Stimulated activated CD8-positive, alpha-beta memory T cell treated with anti-CD3 and anti-CD28 coated beads, Interleukin-7, amount 100 ng/mL, for 1 hour (primary cell): ENCODE measurements at regions not wholly inside any gene's neighbourhood (a gene's known extent, or its start where the extent isn't known, plus 50 kb on each side); places are given as distances from the start of the nearest gene placed in this dataset.

Experiments
- DNase-seq, 2 donors: peaks; one replicate each; pipeline ENCODE4 v3.0.0-alpha.2; 2020; ENCODE audit warnings: low read depth in 2 of 2

GRCh38 chr7:67992287-67992686, 995.7 kb downstream of the TYW1 start:
- no peak for DNase-seq

DNA sequence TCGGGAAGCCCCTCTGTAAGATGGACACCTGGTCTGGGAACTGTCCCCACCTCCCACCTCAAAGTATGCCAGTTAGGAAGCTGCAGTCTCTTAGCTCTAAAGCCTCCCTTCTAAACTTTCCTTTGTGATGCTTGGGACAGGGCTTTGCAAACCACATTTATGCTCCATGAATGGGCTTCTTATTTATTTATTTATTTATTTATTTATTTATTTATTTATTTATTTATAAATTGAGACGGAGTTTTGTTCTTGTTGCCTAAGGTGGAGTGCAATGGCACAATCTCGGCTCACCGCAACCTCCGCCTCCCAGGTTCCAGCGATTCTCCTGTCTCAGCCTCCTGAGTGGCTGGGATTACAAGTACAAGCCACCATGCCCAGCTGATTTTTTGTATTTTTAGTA, 1009.4 kb downstream of the TYW1 start:
- DNase-seq, result no peak

- DNase-seq, result no peak
These were observed 1010.0 kb downstream of the TYW1 start for GRCh38 chr7:68006619-68007018.

- no peak for DNase-seq
These were observed 1013.1 kb downstream of the TYW1 start for GRCh38 chr7:68009716-68010115.

DNA sequence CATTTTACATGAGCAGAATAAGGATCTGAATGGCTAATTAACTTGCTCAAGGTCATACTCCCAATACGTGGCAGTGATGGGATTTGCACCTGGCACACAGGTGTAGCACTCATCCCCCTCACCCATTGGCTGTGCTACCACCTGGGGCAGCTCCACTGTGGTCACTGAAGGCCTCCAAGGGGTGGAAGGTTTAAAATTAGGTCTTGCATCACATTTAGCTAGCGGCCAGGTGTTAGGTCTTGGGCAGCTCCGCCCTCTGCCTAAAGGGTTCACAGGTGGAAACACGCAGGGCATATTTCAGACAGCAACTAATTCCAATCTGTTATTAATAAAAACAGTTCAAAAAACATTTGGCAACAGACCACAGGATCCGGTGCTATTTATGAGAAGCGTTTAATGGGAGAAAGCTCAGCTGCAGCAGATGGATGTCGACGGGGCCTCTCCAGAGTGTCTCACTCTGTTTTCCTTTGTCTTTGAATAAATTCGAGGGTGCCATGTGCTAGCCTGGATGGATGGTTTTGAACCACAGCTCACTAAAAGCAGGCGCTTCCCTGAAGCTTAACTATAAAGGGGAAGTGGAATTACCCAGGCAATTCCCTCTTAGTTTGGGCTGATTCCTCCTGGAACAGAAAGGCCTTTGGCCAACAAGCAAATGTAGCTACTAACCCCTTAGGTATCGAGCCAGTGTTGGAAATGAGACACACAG, 1017.6 kb downstream of the TYW1 start:
- no peak for DNase-seq

DNA sequence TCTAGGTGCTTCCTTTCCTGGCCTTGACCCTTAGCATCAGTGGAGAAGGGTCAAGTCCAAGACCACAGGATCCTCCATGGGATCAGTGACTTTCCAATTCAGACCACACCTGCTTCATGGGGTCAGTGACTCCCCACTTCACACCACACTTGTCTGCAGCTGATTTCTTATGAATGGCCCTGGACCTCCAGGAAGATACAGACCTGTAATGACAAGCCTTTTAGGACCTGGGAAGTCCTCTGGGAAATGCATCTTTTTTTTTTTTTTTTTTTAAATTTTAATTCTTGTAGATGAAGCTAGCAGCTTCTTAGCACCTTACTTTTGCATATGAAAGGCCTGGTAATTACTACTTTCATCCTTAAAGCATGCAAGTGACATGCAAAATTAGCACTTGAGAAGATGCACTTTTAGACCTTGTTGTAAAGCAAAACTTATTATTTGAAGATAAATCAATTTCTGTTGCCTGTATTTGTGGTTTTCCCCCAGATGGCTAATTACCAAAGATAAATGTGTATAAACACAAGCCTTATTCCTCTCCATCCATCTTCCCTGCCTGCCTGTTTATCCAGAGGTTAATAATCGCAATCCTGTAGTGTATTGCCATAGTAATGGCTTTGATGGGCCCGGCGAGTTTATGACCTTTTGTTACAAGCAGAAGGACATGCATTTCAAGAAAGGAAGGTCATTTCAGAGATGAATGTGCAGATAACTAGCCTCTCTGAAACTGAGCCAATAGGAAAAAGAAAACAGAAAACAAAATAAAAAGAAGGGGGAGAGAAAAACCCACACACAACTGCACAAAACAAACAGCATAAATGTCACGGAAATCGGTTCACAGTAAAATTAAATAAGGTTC, 1018.7 kb downstream of the TYW1 start:
- no peak for DNase-seq

DNA sequence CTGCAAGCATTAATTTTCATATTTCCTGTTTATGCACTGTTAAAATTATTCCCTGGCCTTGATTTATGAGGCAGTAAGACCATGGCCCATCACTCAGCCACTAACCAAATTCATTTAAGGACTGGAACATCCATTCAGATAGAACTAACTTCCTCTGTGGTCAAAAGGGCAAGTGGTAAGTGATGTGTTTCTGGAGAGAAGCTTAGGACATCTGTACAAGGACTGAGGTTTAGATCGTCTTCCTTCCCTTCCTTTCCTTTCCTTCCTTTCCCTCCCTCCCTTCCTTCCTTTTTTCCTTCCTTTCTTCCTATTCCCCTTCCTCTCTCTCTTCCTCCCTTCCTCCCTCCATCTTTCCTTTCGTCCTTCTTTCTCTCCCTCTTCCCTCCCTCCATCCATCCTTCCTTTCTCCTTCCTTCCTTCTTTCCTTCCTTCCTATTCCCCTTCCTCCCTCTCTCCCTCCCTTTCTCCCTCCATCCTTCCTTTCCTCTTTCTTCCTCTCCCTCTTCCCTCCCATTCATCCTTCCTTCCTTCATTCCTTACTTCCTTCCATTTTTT, 1019.4 kb downstream of the TYW1 start:
- DNase-seq, result no peak

DNA sequence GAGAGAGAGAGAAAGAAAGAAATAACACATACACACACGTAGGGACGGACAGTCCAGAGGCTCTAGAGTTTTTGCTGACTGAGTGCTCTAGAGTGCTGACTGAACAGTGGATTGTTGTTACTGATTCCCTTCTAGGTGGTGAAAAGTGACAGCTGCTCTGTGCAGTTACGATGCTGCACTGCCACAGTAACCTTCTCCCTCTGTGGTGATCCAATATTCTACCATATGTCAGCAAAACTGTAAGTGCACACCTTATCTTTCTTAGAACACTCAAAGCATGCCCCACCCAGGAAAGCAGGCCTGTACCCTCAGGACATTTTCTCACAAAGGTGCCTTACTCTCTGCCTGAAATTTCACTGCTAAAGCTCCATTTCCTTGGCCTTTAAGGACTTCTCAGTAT, 1023.5 kb downstream of the TYW1 start:
- no peak for DNase-seq

- no peak for DNase-seq
These were observed 1028.7 kb downstream of the TYW1 start for GRCh38 chr7:68025369-68025768.

DNA sequence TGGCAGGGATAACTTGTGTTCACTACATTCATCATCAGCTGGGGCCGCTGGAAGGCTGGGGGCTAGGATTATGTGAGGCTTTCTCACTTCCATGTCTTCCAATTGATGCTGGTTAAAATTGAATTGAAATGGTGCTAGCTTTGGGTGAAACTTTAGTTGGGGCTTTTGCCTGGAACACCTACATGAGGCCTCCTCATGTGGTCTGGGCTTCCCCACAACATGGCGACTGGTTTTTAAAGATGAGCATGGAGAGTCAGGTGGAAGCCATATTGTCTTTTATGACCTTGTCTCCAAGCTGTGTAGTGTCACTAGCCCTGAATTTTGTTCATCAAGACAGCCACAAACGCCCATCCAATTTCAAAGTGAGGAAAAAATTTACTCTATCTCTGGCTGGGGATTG, 1033.9 kb downstream of the TYW1 start:
- no peak for DNase-seq

- no peak for DNase-seq
These were observed 1034.7 kb downstream of the TYW1 start for GRCh38 chr7:68031180-68031943.

DNA sequence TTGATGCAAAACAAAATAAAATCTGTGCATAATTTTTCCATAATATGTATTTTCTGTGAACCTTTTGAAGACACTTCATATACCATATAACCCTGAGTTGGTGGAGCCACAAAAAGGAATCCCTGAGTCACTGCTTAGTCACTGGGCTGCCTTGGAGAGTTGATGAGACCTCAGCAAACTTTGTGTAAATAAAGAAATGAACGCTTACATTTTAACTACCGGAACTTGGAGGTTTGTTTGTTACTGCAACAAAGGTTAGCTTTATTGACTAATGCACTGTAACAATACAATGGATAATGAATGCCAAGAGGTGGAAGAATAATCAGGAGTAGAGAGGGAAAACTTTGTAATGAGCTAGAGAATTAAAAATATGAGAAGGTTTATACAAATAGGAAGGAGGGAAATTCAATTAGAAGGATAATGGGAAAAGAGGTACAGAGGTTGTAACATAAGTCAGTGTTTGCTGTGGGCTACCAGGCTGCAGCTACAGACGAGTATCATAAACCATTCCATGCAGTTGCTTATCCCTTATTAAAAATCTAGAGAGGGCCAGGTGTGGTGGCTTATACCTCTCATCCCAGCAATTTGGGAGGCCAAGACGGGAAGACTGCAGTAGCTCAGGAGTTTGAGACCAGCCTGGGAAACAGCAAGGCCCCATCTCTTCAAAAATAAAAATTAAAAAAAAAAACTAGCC, 1042.1 kb downstream of the TYW1 start:
- no peak for DNase-seq

DNA sequence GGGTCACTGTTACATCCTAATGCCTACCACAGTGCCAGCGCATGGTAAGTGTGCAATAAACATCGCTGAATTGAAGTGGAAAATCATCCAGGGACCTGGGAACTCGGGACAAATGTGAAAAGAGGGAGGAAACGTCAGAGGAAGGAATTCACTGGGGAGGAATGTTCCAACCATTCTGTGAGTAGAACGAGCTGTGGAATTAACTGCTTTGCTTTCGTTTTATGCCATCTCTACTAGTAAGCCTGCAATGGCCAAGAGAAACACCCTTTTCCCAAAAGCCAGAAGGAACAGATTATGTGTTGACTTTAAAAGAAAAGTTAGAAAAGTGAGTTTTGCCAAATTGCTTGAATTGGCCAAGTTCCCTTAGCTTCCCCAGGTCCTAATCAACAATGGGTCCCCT, 1044.9 kb downstream of the TYW1 start:
- no peak for DNase-seq

- DNase-seq, result no peak
These were observed 1046.9 kb downstream of the TYW1 start for GRCh38 chr7:68043546-68043945.

- DNase-seq, result no peak
These were observed 1054.0 kb downstream of the TYW1 start for GRCh38 chr7:68050627-68051026.

DNA sequence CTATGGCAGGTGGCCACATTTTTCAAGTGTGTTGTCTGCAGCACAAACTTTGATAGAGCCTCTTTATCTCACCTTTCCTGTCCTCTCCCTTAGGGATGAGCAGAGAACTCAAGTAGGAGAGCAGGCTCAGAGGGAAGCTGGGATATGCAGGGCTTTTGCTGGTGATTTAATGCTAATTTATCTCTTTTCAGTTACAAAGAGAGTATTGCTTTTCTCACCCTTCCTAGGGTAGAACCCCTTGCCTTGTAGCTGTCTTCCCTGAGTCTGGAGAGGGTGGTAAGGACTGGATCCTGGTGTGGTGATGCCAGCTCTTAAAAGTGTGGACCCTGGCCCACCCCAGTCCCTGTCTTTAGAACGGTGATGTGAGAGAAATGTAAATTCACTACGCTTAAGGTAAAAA, 1061.4 kb downstream of the TYW1 start:
- DNase-seq, result no peak

DNA sequence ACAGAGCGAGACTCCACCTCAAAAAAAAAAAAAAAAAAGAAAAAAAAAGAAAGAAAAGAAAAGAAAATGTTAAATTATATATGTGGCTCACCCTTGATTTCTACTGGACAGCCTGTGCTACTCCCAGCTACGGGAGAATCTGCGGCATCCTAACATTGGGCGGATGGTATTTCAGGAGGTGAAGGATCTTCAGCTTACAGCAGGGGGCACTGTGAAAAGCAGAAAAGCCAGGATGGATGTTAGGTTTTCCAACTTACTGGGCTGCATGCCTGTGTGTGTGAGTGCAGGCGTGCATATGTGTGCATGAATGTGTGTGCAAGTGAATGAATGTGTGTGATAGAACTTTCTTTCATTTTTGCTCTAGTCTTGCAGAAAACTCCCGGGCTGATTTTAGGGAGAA, 1066.5 kb downstream of the TYW1 start:
- no peak for DNase-seq

- DNase-seq, result no peak
These were observed 1068.9 kb downstream of the TYW1 start for GRCh38 chr7:68065581-68065980.

- DNase-seq, result no peak
These were observed 1071.2 kb downstream of the TYW1 start for GRCh38 chr7:68067845-68068244.

DNA sequence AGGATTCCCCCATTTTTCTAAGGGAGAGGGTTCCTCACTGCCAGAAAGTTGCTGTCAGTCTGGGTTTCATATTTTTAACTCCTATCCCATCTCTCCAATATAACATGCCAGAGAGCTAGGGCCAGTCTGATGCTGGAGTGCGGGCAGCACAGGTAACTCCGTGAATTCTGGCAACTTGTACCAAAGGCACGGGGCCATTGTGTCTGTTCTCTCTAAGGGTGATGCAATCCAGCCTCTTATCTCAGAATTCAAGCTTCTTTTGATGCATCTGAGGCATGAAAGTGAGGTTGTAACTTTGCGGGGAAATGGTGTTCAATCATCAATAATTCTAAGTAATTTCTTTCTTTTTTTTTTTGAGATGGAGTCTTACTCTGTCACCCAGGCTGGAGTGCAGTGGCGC, 1074.4 kb downstream of the TYW1 start:
- no peak for DNase-seq

GRCh38 chr7:68073701-68074100, 1077.1 kb downstream of the TYW1 start:
- no peak for DNase-seq

DNA sequence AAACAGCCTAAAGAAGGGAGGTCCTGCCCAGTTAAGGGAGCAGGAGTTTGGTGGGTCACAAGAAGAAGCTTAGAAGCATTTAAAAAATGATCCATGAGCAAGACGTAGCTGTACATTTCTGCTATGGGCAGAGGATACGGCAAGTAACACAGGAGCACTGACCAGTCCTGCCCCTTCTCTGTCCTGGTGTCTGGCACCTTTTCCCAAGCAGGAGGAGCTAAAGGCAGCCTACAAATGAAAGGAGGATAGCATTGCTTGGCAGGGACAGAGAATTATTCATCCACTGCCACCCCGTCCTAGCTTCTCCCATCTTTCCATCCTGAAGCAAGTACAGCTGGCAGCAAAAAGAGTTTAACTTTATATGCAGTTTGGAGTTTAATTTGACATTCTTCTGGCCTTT, 1077.6 kb downstream of the TYW1 start:
- DNase-seq, result no peak
